ENCODE measurements at regions not wholly inside any gene's neighbourhood (a gene's known extent, or its start where the extent isn't known, plus 50 kb on each side); places are given as distances from the start of the nearest gene placed in this dataset.

DNA sequence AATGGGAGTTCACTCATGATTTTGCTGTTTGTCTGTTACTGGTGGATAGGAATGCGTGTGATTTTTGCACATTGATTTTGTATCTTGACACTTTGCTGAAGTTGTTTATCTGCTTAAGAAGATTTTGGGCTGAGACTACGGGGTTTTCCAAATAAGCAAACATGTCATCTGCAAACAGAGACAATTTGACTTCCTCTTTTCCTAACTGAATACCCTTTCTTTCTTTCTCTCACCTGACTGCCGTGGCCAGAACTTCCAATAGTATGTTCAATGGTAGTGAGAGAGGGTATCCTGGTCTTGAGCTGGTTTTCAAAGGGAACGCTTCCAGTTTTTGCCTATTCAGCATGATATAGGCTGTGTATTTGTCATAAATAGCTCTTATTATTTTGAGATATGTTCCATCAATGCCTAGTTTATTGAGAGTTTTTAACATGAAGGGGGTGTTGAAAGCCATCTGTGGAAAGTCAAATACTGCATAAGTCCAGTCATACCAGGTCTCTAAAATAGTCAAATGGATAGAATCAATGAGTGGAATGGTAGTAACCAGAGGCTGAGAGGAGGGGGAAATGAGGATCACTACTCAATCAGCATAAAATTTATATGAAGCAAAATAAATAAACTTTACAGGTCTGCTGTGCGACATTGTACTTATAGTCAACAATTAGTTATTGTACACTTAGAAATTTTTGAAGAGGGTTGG is 610.4 kb upstream of the ADGRB3 start:
- CTCF ChIA-PET (ENCODE audit: low intra/inter-chr PET ratio) = no interaction called here
- 54% methylated on average over 5 of the region's 5 CpGs for WGBS (ENCODE audit: insufficient coverage, low coverage, missing lambda C conversion rate)

More for the DNA sequence above, 610.4 kb upstream of the ADGRB3 start:
- H2AFZ ChIP-seq (ENCODE audit: low read depth, low read length) = peak overlapping the region; percentile 60; the same call in 1 of the 2 replicates
- no peaks in the 10 kb centered on the region for H3K79me2 ChIP-seq (ENCODE audit: control insufficient read depth, insufficient read depth, low read length)
- H3K27me3 ChIP-seq (ENCODE audit: control insufficient read depth in 2 of 2, insufficient read depth in 2 of 2, low read length in 2 of 2) = no peaks in the 10 kb centered on the region
- ATAC-seq (no peak), FAIRE-seq (no peak), DNase-seq (ENCODE audit: extremely low read depth in 1 of 4, low spot score in 3 of 4) (no peak)
- no peaks in the 10 kb centered on the region; the same call in 2 of the 3 replicates for H3K36me3 ChIP-seq (ENCODE audit: control insufficient read depth, insufficient read depth, low read length)
- H3K4me1 ChIP-seq (replicated peaks in 1 of 2; ENCODE audit: control insufficient read depth in 2 of 2, insufficient read depth in 2 of 2, low read length in 2 of 2) = peaks cover 0 to 16% of the 10 kb centered on the region in 2 experiments; a peak in 4 of 5 replicates
- in situ Hi-C loops (cut with MboI) (no loop called here), intact Hi-C loops (cut with micrococcal nuclease) (no loop called here)
- POLR2A ChIA-PET = no interaction called here
- no peak overlapping the region for H3K4me2 ChIP-seq (ENCODE audit: insufficient read depth, low read length)
- TF ChIP-seq MAFG (tag; conservative IDR thresholded peaks at IDR 0.05) (0 out of 2 replicates have a peak, but pooled peaks have one; percentile 56), FOXA3 (CRISPR knock-in tag; conservative IDR thresholded peaks at IDR 0.05 in 1 of 2, IDR thresholded peaks at IDR 0.05 in 1 of 2) (0 out of 4 replicates have a peak, but pooled peaks of 1 of the 2 experiments have one; percentile 11), C11orf30 (IDR thresholded peaks at IDR 0.05; ENCODE audit: low read depth) (peak; percentile 71; the same call in 1 of the 2 replicates), CCNT2 (IDR thresholded peaks at IDR 0.05; ENCODE audit: borderline replicate concordance, extremely low read depth, insufficient read length, low read depth, low read length) (no peak), ETV5 (CRISPR knock-in tag; IDR thresholded peaks at IDR 0.05; ENCODE audit: low read depth) (no peak), ZNF316 (IDR thresholded peaks at IDR 0.05) (peak; percentile 80), KLF6 (CRISPR knock-in tag; IDR thresholded peaks at IDR 0.05; ENCODE audit: borderline replicate concordance) (no peak), MAFF (IDR thresholded peaks at IDR 0.05; ENCODE audit: low read length) (peak; percentile 44)
- TF ChIP-seq, protein P1, sequence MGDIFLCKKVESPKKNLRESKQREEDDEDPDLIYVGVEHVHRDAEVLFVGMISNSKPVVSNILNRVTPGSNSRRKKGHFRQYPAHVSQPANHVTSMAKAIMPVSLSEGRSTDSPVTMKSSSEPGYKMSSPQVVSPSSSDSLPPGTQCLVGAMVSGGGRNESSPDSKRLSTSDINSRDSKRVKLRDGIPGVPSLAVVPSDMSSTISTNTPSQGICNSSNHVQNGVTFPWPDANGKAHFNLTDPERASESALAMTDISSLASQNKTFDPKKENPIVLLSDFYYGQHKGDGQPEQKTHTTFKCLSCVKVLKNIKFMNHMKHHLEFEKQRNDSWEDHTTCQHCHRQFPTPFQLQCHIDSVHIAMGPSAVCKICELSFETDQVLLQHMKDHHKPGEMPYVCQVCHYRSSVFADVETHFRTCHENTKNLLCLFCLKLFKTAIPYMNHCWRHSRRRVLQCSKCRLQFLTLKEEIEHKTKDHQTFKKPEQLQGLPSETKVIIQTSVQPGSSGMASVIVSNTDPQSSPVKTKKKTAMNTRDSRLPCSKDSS (IDR thresholded peaks at IDR 0.05; ENCODE audit: low read depth, partially characterized antibody) = no peak
- H3K4me3 ChIP-seq = no peak overlapping the region
- peaks cover 4% of the 10 kb centered on the region for H3K9me3 ChIP-seq (replicated peaks; ENCODE audit: control insufficient read depth, insufficient read depth, low read depth, low read length)
- no peak overlapping the region; the same call in 2 of the 3 replicates for H3K27ac ChIP-seq (ENCODE audit: extremely low read depth, low read depth, low read length)
- H4K20me1 ChIP-seq (replicated peaks; ENCODE audit: control insufficient read depth, insufficient read depth, low read length) = no peaks in the 10 kb centered on the region
- H3K9me1 ChIP-seq (ENCODE audit: control insufficient read depth, insufficient read depth, low read length) = no peaks in the 10 kb centered on the region
- no TSS peak for BruUV-seq (replicated peaks)
- H3K9ac ChIP-seq (ENCODE audit: insufficient read depth in 1 of 2, low read depth in 2 of 2, low read length in 2 of 2) = no peak overlapping the region

Data from K562 (cell line).